IMR-90 (cell line): ENCODE measurements at regions not wholly inside any gene's neighbourhood (a gene's known extent, or its start where the extent isn't known, plus 50 kb on each side); places are given as distances from the start of the nearest gene placed in this dataset.
A peak's percentile ranks its signal among the peaks of the same experiment; 100 is the strongest.
"Not testable (repeated sequence)": the region's sequence is repeated elsewhere in the genome, so short reads cannot be mapped to it uniquely, and the experiment has no call there.

Experiments
- ATAC-seq: fragments of 200-7000 bp; cut with Tn5 transposase; 2 replicates; pipeline ENCODE4 v1.9.1; 2020; ENCODE audit warnings: low read depth, mild to moderate bottlenecking, moderate library complexity
- BruUV-seq: library from RNA; stranded (reverse); fragments of 400-500 nt; replicated peaks from 2 replicates; lab custom pipeline; 2021; lab: Mats Ljungman, UMichigan
- CTCF ChIA-PET: fragments of 300-600 bp; formaldehyde crosslinking; extraction: SDS; loops from one replicate; lab custom pipeline; 2021; ENCODE audit warnings: antibody characterized with exemption; lab: Yijun Ruan, JAX
- POLR2A ChIA-PET: fragments of 300-600 bp; sonication (Branson Sonifier 250); formaldehyde crosslinking; loops from one replicate; lab custom pipeline; 2022; ENCODE audit warnings: antibody characterized with exemption; ENCODE audit not compliant: unreplicated experiment; lab: Charles Lee
- DNase-seq: peaks from one replicate; pipeline ENCODE4 v3.0.0; 2013
- H2AFZ ChIP-seq: replicated peaks from 2 replicates; pipeline ENCODE3; 2013; ENCODE audit warnings: low read length, mild to moderate bottlenecking; ENCODE audit not compliant: poor library complexity
- H2AK5ac ChIP-seq: 2 replicates; pipeline ENCODE4 v1.6.1; 2013; ENCODE audit warnings: low read depth, low read length, inconsistent platforms
- H2AK9ac ChIP-seq: replicated peaks from 2 replicates; pipeline ENCODE3; 2013; ENCODE audit warnings: mild to moderate bottlenecking, low read depth, low read length, moderate library complexity; ENCODE audit not compliant: poor library complexity
- H2BK120ac ChIP-seq: 2 replicates; pipeline ENCODE4 v1.6.1; 2013; ENCODE audit warnings: low read depth, low read length, inconsistent platforms
- H2BK15ac ChIP-seq: 3 replicates; pipeline ENCODE4 v1.6.1; 2013; ENCODE audit warnings: low read depth, low read length, inconsistent platforms
- H2BK20ac ChIP-seq: 2 replicates; pipeline ENCODE4 v1.6.1; 2013; ENCODE audit warnings: low read depth, mild to moderate bottlenecking, inconsistent platforms, low read length, moderate library complexity
- H2BK5ac ChIP-seq: 2 replicates; pipeline ENCODE4 v1.6.1; 2013; ENCODE audit warnings: mild to moderate bottlenecking, low read depth, low read length, inconsistent platforms; ENCODE audit not compliant: poor library complexity, severe bottlenecking
- H3K14ac ChIP-seq: replicated peaks from 2 replicates; pipeline ENCODE4 v1.6.1; 2013; ENCODE audit warnings: low read depth, low read length, inconsistent platforms
- H3K18ac ChIP-seq: 2 replicates; pipeline ENCODE4 v1.6.1; 2013; ENCODE audit warnings: low read depth, low read length, control low read depth
- H3K23ac ChIP-seq: 2 replicates; pipeline ENCODE4 v1.6.1; 2013; ENCODE audit warnings: low read depth, low read length, inconsistent platforms
- H3K27ac ChIP-seq: 2 replicates; pipeline ENCODE4 v1.5.1; 2013; ENCODE audit warnings: mild to moderate bottlenecking, control low read depth, low read length; ENCODE audit not compliant: insufficient read depth
- H3K27me3 ChIP-seq: 2 replicates; pipeline ENCODE4 v1.6.1; 2013; ENCODE audit warnings: low read length; ENCODE audit not compliant: control insufficient read depth, insufficient read depth
- H3K36me3 ChIP-seq: 2 replicates; pipeline ENCODE4 v1.6.1; 2013; ENCODE audit warnings: low read length, mixed read lengths; ENCODE audit not compliant: control insufficient read depth, insufficient read depth
- H3K4ac ChIP-seq: 2 replicates; pipeline ENCODE4 v1.6.1; 2013; ENCODE audit warnings: low read depth, low read length, inconsistent platforms
- H3K4me1 ChIP-seq: 2 replicates; pipeline ENCODE4 v1.6.1; 2013; ENCODE audit warnings: low read length, mixed read lengths; ENCODE audit not compliant: control insufficient read depth, insufficient read depth
- H3K4me2 ChIP-seq: 2 replicates; pipeline ENCODE4 v1.6.1; 2013; ENCODE audit warnings: low read depth, mild to moderate bottlenecking, control low read depth, low read length, moderate library complexity
- H3K4me3 ChIP-seq: 2 replicates; pipeline ENCODE4 v1.5.1; 2013; ENCODE audit warnings: low read depth, mild to moderate bottlenecking, control low read depth, low read length, moderate library complexity; ENCODE audit not compliant: insufficient read depth
- H3K56ac ChIP-seq: 2 replicates; pipeline ENCODE4 v1.6.1; 2013; ENCODE audit warnings: low read length, inconsistent platforms; ENCODE audit not compliant: insufficient read depth; ENCODE audit errors: extremely low read depth
- H3K79me1 ChIP-seq, 2 experiments: 2 replicates each; pipeline ENCODE4 v1.6.1; 2013; ENCODE audit warnings: low read length in 2 of 2, inconsistent platforms in 1 of 2, low read depth in 1 of 2
- H3K9ac ChIP-seq: 2 replicates; pipeline ENCODE4 v1.6.1; 2013; ENCODE audit warnings: low read depth, low read length, control low read depth
- H3K9me1 ChIP-seq: 2 replicates; pipeline ENCODE4 v1.6.1; 2013; ENCODE audit warnings: low read length, inconsistent platforms; ENCODE audit not compliant: insufficient read depth
- H3K9me3 ChIP-seq: 2 replicates; pipeline ENCODE4 v1.6.1; 2013; ENCODE audit warnings: low read length; ENCODE audit not compliant: control insufficient read depth, insufficient read depth
- H4K20me1 ChIP-seq: 2 replicates; pipeline ENCODE4 v1.6.1; 2013; ENCODE audit warnings: low read length, inconsistent platforms; ENCODE audit not compliant: insufficient read depth
- H4K5ac ChIP-seq: 2 replicates; pipeline ENCODE4 v1.6.1; 2013; ENCODE audit warnings: mild to moderate bottlenecking, low read depth, low read length, control low read depth
- H4K8ac ChIP-seq, 2 experiments: 2 replicates each; pipeline ENCODE4 v1.6.1; 2013; ENCODE audit warnings: low read depth in 2 of 2, low read length in 2 of 2, control low read depth in 1 of 2, inconsistent platforms in 1 of 2
- H4K91ac ChIP-seq: 2 replicates; pipeline ENCODE4 v1.6.1; 2013; ENCODE audit warnings: low read depth, low read length, inconsistent platforms; ENCODE audit not compliant: insufficient read depth
- BHLHE40 ChIP-seq: fragments of 150-350 bp; IDR thresholded peaks from 2 replicates; pipeline ENCODE4 v1.6.1; 2016; ENCODE audit warnings: mild to moderate bottlenecking, low read depth, low read length
- FOS ChIP-seq: fragments of 150-350 bp; IDR thresholded peaks from 2 replicates; pipeline ENCODE4 v1.6.1; 2016; ENCODE audit warnings: low read depth, low read length
- MAZ ChIP-seq: IDR thresholded peaks from 2 replicates; pipeline ENCODE4 v1.6.1; 2012; ENCODE audit warnings: low read depth, mild to moderate bottlenecking, low read length, improper control_type of control experiment, moderate library complexity, borderline replicate concordance
- MXI1 ChIP-seq: IDR thresholded peaks from 2 replicates; pipeline ENCODE4 v1.6.1; 2012; ENCODE audit warnings: low read depth, mild to moderate bottlenecking, low read length, moderate library complexity, borderline replicate concordance
- NFE2L2 ChIP-seq: fragments of 150-350 bp; IDR thresholded peaks from 2 replicates; pipeline ENCODE4 v1.6.1; 2016; ENCODE audit warnings: low read depth, mild to moderate bottlenecking, low read length
- POLR2A ChIP-seq: IDR thresholded peaks from 2 replicates; pipeline ENCODE4 v1.6.1; 2012; ENCODE audit warnings: mild to moderate bottlenecking, low read depth, low read length
- RAD21 ChIP-seq: IDR thresholded peaks from 2 replicates; pipeline ENCODE4 v1.6.1; 2012; ENCODE audit warnings: low read length, improper control_type of control experiment
- USF2 ChIP-seq: fragments of 150-350 bp; IDR thresholded peaks from 2 replicates; pipeline ENCODE4 v1.6.1; 2017; ENCODE audit warnings: mild to moderate bottlenecking, antibody characterized with exemption, low read length, low read depth
- WGBS, 2 experiments: methylation state at CpG; one replicate each; pipeline versions ENCODE4 v1.1.5 to v1.1.7; 2013; ENCODE audit warnings: missing lambda C conversion rate in 2 of 2; ENCODE audit not compliant: insufficient read length in 1 of 2; ENCODE audit errors: extremely low coverage in 2 of 2; 5-methylcytosine and 5-hydroxymethylcytosine counted together
- dilution Hi-C: fragments of 300-500 bp; cut with HindIII; formaldehyde crosslinking; loops from one replicate; pipeline ENCODE4 v1.14.3; 2018; ENCODE audit warnings: low sequenced_read_pairs; ENCODE audit not compliant: unreplicated experiment
- in situ Hi-C: fragments of 300-500 bp; cut with MboI; formaldehyde crosslinking; loops from 3 replicates; pipeline ENCODE4 v1.14.3; 2019; ENCODE audit warnings: low sequenced_read_pairs, inconsistent platforms, mixed read lengths
- intact Hi-C: fragments of 100-400 bp; cut with micrococcal nuclease; formaldehyde crosslinking; loops from 2 replicates; pipeline ENCODE4 v1.10.0; 2022

GRCh38 chr16:88242312-88243295 is 140.2 kb upstream of the ZNF469 start:
- peak overlapping the region; percentile 98; the same call in 2 of the 3 replicates for H2BK15ac ChIP-seq
- BruUV-seq, H3K9me3 ChIP-seq, H3K36me3 ChIP-seq, H3K4me3 ChIP-seq, H2AFZ ChIP-seq, H4K20me1 ChIP-seq, CTCF ChIA-PET, POLR2A ChIA-PET, dilution Hi-C loops, H3K27me3 ChIP-seq: not testable (repeated sequence)
- H4K91ac ChIP-seq = peak overlapping the region; percentile 100
- H3K18ac ChIP-seq = peak overlapping the region; percentile 83
- peak; percentile 55 for ATAC-seq
- peaks cover 3 to 37% of the 10 kb centered on the region in 2 experiments for H3K79me1 ChIP-seq
- 40% methylated on average over 7 of the region's 18 CpGs; no CpG with 5 or more reads in 1 of the 2 experiments for WGBS, 2 experiments
- TF ChIP-seq NFE2L2 = peak; percentile 65
- TF ChIP-seq FOS = peak; percentile 80; the same call in 1 of the 2 replicates
- peak; percentile 67 for TF ChIP-seq BHLHE40
- peak; percentile 61; the same call in 1 of the 2 replicates for TF ChIP-seq MXI1
- TF ChIP-seq USF2 = peak; percentile 65
- TF ChIP-seq RAD21 = peak; percentile 24
- TF ChIP-seq POLR2A = peak; percentile 12; the same call in 1 of the 2 replicates
- peak; percentile 32; the same call in 1 of the 2 replicates for TF ChIP-seq MAZ
- peak overlapping the region; percentile 98 for H3K4ac ChIP-seq
- H3K27ac ChIP-seq = peak overlapping the region; percentile 92
- H3K56ac ChIP-seq = peak overlapping the region; percentile 76
- H2BK120ac ChIP-seq = peak overlapping the region; percentile 98
- H4K8ac ChIP-seq = peak overlapping the region; percentile 89 to 98
- peak; percentile 98 for DNase-seq
- H3K23ac ChIP-seq = peak overlapping the region; percentile 93
- H3K14ac ChIP-seq = peak overlapping the region; percentile 96
- peaks cover 39% of the 10 kb centered on the region for H3K4me1 ChIP-seq
- intact Hi-C loops = loop anchor here (5.0 to 10.0 kb wide), 3 partner anchors 62 to 142 kb away; partner anchors contain the start of gene ZNF469
- H3K9ac ChIP-seq = peak overlapping the region; percentile 8
- peak overlapping the region; percentile 4 for H3K4me2 ChIP-seq
- in situ Hi-C loops = loop anchor here (10.0 kb wide), 1 partner anchor 62 kb away; no protein-coding TSS in a partner anchor
- peak overlapping the region; percentile 98 for H2BK20ac ChIP-seq
- peak overlapping the region; percentile 69 for H4K5ac ChIP-seq
- peak overlapping the region; percentile 99 for H2AK5ac ChIP-seq
- H2AK9ac ChIP-seq = peak overlapping the region; percentile 94
- H3K9me1 ChIP-seq = peaks cover 29% of the 10 kb centered on the region
- H2BK5ac ChIP-seq = peak overlapping the region; percentile 97
